Lung (tissue), 11 donors: ENCODE measurements at regions not wholly inside any gene's neighbourhood (a gene's known extent, or its start where the extent isn't known, plus 50 kb on each side); places are given as distances from the start of the nearest gene placed in this dataset.

Experiments
- ATAC-seq: fragments of 200-7000 bp; cut with Tn5 transposase; one replicate; pipeline ENCODE4 v1.9.1; 2020; ENCODE audit warnings: moderate number of reproducible peaks; ENCODE audit not compliant: insufficient read depth, low FRiP score
- DNase-seq, 3 donors: peaks; one replicate each; pipeline ENCODE4 v3.0.0-alpha.2; 2013 to 2017
- H3K27ac ChIP-seq, 2 donors: one replicate each; pipeline ENCODE4 v1.5.1; 2013; ENCODE audit warnings: mild to moderate bottlenecking in 2 of 2, moderate library complexity in 2 of 2, control low read depth in 1 of 2, inconsistent platforms in 1 of 2, low read depth in 1 of 2, low read length in 1 of 2
- H3K27me3 ChIP-seq, 3 donors: one replicate each; pipeline ENCODE4 v1.5.1; 2013; ENCODE audit warnings: low read length in 2 of 3; ENCODE audit not compliant: control insufficient read depth in 3 of 3, insufficient read depth in 3 of 3
- H3K36me3 ChIP-seq, 4 donors: one replicate each; pipeline ENCODE4 v1.5.1; 2013; ENCODE audit warnings: low read length in 4 of 4, mild to moderate bottlenecking in 1 of 4, moderate library complexity in 1 of 4; ENCODE audit not compliant: control insufficient read depth in 4 of 4, insufficient read depth in 4 of 4
- H3K4me1 ChIP-seq, 5 donors: one replicate each; pipeline ENCODE4 v1.5.1; 2013; ENCODE audit warnings: low read length in 5 of 5, mild to moderate bottlenecking in 2 of 5, moderate library complexity in 1 of 5; ENCODE audit not compliant: control insufficient read depth in 5 of 5, insufficient read depth in 5 of 5
- H3K4me3 ChIP-seq: one replicate; pipeline ENCODE4 v1.5.1; 2013; ENCODE audit warnings: mild to moderate bottlenecking, control low read depth, moderate library complexity
- H3K9ac ChIP-seq, 2 donors: one replicate each; pipeline ENCODE4 v1.5.1; 2013; ENCODE audit warnings: low read length in 2 of 2, control low read depth in 1 of 2; ENCODE audit not compliant: insufficient read depth in 1 of 2
- H3K9me3 ChIP-seq, 4 donors: one replicate each; pipeline ENCODE4 v1.5.1; 2013; ENCODE audit warnings: low read length in 3 of 4, mild to moderate bottlenecking in 1 of 4, moderate library complexity in 1 of 4; ENCODE audit not compliant: control insufficient read depth in 4 of 4, insufficient read depth in 3 of 4
- CTCF ChIP-seq: IDR thresholded peaks from 2 replicates; pipeline ENCODE4 v1.5.1; 2012; ENCODE audit warnings: mild to moderate bottlenecking; ENCODE audit errors: control extremely low read depth, extremely low read depth
- WGBS, 2 donors: extraction: QIAGEN DNeasy Blood & Tissue Kit; methylation state at CpG; one replicate each; pipeline ENCODE4 v1.1.7; 2013; 5-methylcytosine and 5-hydroxymethylcytosine counted together
- donor health status: control.
- donor health status: control.
- donor health status: Bipolar disorder and iron deficiency.
- donor health status: healthy.
- donor health status: DM: yes; HTN: yes; CAD: no.

GRCh38 chr2:61714210-61714609 lies 139.7 kb downstream of the FAM161A start:
- WGBS, 2 donors = 62 to 69% methylated on average over 5 of the region's 5 CpGs
- no peak overlapping the region for H3K4me3 ChIP-seq
- ATAC-seq (no peak), DNase-seq (no peak)
- H3K4me1 ChIP-seq = peaks cover 0 to 2% (median 0%) of the 10 kb centered on the region in 5 donors
- H3K9me3 ChIP-seq = no peaks in the 10 kb centered on the region
- H3K9ac ChIP-seq = no peak overlapping the region
- peak overlapping the region in 1 of 2 donors; percentile 67 for H3K27ac ChIP-seq
- H3K27me3 ChIP-seq = no peaks in the 10 kb centered on the region
- no peaks in the 10 kb centered on the region for H3K36me3 ChIP-seq
- no peak for TF ChIP-seq CTCF

- no peak for ATAC-seq
- Histone ChIP-seq H3K27ac (peak overlapping the region in 1 of 2 donors; percentile 67), H3K27me3 (no peaks in the 10 kb centered on the region), H3K4me3 (no peak overlapping the region), H3K9me3 (no peaks in the 10 kb centered on the region), H3K9ac (no peak overlapping the region), H3K4me1 (peaks cover 0 to 2% (median 0%) of the 10 kb centered on the region in 5 donors), H3K36me3 (no peaks in the 10 kb centered on the region)
- no peak for DNase-seq
- 68 to 80% methylated on average over 6 of the region's 6 CpGs for WGBS, 2 donors
- no peak for TF ChIP-seq CTCF
Measured at GRCh38 chr2:61713457-61713856, 140.4 kb downstream of the FAM161A start.

GRCh38 chr2:61712060-61712459 lies 141.8 kb downstream of the FAM161A start:
- TF ChIP-seq CTCF = no peak
- ATAC-seq = no peak
- no peak overlapping the region for H3K27ac ChIP-seq

GRCh38 chr2:61710711-61711110 lies 143.1 kb downstream of the FAM161A start:
- Histone ChIP-seq H3K9me3 (no peaks in the 10 kb centered on the region), H3K27me3 (no peaks in the 10 kb centered on the region), H3K36me3 (no peaks in the 10 kb centered on the region), H3K27ac (no peak overlapping the region), H3K4me1 (peaks cover 0 to 4% (median 0%) of the 10 kb centered on the region in 5 donors), H3K9ac (no peak overlapping the region), H3K4me3 (no peak overlapping the region)
- ATAC-seq = no peak
- 51 to 57% methylated on average over 4 of the region's 4 CpGs for WGBS, 2 donors
- no peak for DNase-seq
- no peak for TF ChIP-seq CTCF

More at GRCh38 chr2:61712060-61712459, 141.8 kb downstream of the FAM161A start:
- Histone ChIP-seq H3K4me3 (no peak overlapping the region), H3K4me1 (peaks cover 0 to 4% (median 0%) of the 10 kb centered on the region in 5 donors), H3K9ac (no peak overlapping the region), H3K9me3 (no peaks in the 10 kb centered on the region), H3K27me3 (no peaks in the 10 kb centered on the region), H3K36me3 (no peaks in the 10 kb centered on the region)
- 65 to 81% methylated on average over 4 of the region's 4 CpGs for WGBS, 2 donors
- no peak for DNase-seq
